HEK293 (cell line): ENCODE measurements at regions not wholly inside any gene's neighbourhood (a gene's known extent, or its start where the extent isn't known, plus 50 kb on each side); places are given as distances from the start of the nearest gene placed in this dataset.

ENCODE experiments used
- BCL11B ChIP-seq: fragments of 450-650 bp; formaldehyde crosslinking; IDR thresholded peaks from 2 replicates; pipeline ENCODE4 v1.5.1; 2016; ENCODE audit warnings: low read depth, missing biosample characterization, missing genetic modification characterization
- GLIS1 ChIP-seq: fragments of 450-650 bp; formaldehyde crosslinking; IDR thresholded peaks from 2 replicates; pipeline ENCODE4 v1.5.1; 2016; ENCODE audit warnings: missing biosample characterization, missing genetic modification characterization
- HOXC10 ChIP-seq: sonication (generic); formaldehyde crosslinking; IDR thresholded peaks from 2 replicates; pipeline ENCODE4 v1.8.1; 2023; ENCODE audit warnings: mild to moderate bottlenecking, missing genetic modification reagents
- IKZF3 ChIP-seq: fragments of 450-650 bp; IDR thresholded peaks from 2 replicates; pipeline ENCODE4 v1.5.0; 2018; ENCODE audit warnings: missing biosample characterization, mild to moderate bottlenecking, missing genetic modification characterization, moderate library complexity
- WT1 ChIP-seq: fragments of 450-650 bp; formaldehyde crosslinking; IDR thresholded peaks from 2 replicates; pipeline ENCODE4 v1.5.1; 2016; ENCODE audit warnings: missing biosample characterization, missing genetic modification characterization
- YY1 ChIP-seq: fragments of 450-650 bp; formaldehyde crosslinking; IDR thresholded peaks from 2 replicates; pipeline ENCODE4 v1.5.1; 2018; ENCODE audit warnings: missing biosample characterization, missing genetic modification characterization
- TF ChIP-seq, protein P1 (sequence below): fragments of 450-650 bp; formaldehyde crosslinking; IDR thresholded peaks from 2 replicates; pipeline ENCODE4 v1.5.1; 2016; ENCODE audit warnings: missing biosample characterization, missing genetic modification characterization
- TF ChIP-seq, protein P2 (sequence below): fragments of 450-650 bp; formaldehyde crosslinking; IDR thresholded peaks from 2 replicates; pipeline ENCODE4 v1.5.1; 2016; ENCODE audit warnings: missing biosample characterization, missing genetic modification characterization
- TF ChIP-seq, protein P3 (sequence below): fragments of 450-650 bp; formaldehyde crosslinking; IDR thresholded peaks from 2 replicates; pipeline ENCODE4 v1.5.1; 2016; ENCODE audit warnings: missing biosample characterization, missing genetic modification characterization

DNA sequence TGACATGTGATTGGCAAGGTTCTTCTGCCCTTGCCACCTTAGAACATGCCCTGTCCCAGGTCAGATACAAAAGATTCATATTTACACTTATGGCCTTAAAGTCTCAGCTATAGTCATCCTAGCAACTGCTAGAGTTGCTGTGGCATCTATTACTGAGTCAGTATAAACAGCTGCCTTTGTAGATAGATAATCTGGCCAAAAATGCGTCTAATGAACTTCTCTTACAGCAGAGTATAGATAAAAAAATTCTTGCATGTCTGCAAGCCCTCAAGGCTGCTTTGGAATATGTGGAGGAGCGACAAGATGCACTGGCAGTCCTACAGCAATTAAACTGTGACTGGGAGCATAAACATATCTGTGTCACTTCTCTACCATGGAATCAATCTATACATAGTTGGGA is 1209.7 kb upstream of the PABPC4L start:
- no peak for TF ChIP-seq GLIS1 (tag by site-specific recombination)
- TF ChIP-seq WT1 (tag by site-specific recombination) = no peak
- TF ChIP-seq, protein P1, sequence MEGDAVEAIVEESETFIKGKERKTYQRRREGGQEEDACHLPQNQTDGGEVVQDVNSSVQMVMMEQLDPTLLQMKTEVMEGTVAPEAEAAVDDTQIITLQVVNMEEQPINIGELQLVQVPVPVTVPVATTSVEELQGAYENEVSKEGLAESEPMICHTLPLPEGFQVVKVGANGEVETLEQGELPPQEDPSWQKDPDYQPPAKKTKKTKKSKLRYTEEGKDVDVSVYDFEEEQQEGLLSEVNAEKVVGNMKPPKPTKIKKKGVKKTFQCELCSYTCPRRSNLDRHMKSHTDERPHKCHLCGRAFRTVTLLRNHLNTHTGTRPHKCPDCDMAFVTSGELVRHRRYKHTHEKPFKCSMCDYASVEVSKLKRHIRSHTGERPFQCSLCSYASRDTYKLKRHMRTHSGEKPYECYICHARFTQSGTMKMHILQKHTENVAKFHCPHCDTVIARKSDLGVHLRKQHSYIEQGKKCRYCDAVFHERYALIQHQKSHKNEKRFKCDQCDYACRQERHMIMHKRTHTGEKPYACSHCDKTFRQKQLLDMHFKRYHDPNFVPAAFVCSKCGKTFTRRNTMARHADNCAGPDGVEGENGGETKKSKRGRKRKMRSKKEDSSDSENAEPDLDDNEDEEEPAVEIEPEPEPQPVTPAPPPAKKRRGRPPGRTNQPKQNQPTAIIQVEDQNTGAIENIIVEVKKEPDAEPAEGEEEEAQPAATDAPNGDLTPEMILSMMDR (tag by site-specific recombination) = no peak
- TF ChIP-seq YY1 (tag by site-specific recombination) = no peak
- TF ChIP-seq HOXC10 (CRISPR knock-in tag) = no peak
- TF ChIP-seq, protein P2, sequence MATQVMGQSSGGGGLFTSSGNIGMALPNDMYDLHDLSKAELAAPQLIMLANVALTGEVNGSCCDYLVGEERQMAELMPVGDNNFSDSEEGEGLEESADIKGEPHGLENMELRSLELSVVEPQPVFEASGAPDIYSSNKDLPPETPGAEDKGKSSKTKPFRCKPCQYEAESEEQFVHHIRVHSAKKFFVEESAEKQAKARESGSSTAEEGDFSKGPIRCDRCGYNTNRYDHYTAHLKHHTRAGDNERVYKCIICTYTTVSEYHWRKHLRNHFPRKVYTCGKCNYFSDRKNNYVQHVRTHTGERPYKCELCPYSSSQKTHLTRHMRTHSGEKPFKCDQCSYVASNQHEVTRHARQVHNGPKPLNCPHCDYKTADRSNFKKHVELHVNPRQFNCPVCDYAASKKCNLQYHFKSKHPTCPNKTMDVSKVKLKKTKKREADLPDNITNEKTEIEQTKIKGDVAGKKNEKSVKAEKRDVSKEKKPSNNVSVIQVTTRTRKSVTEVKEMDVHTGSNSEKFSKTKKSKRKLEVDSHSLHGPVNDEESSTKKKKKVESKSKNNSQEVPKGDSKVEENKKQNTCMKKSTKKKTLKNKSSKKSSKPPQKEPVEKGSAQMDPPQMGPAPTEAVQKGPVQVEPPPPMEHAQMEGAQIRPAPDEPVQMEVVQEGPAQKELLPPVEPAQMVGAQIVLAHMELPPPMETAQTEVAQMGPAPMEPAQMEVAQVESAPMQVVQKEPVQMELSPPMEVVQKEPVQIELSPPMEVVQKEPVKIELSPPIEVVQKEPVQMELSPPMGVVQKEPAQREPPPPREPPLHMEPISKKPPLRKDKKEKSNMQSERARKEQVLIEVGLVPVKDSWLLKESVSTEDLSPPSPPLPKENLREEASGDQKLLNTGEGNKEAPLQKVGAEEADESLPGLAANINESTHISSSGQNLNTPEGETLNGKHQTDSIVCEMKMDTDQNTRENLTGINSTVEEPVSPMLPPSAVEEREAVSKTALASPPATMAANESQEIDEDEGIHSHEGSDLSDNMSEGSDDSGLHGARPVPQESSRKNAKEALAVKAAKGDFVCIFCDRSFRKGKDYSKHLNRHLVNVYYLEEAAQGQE (tag by site-specific recombination) = no peak
- TF ChIP-seq IKZF3 (tag by site-specific recombination) = no peak
- no peak for TF ChIP-seq BCL11B
- TF ChIP-seq, protein P3, sequence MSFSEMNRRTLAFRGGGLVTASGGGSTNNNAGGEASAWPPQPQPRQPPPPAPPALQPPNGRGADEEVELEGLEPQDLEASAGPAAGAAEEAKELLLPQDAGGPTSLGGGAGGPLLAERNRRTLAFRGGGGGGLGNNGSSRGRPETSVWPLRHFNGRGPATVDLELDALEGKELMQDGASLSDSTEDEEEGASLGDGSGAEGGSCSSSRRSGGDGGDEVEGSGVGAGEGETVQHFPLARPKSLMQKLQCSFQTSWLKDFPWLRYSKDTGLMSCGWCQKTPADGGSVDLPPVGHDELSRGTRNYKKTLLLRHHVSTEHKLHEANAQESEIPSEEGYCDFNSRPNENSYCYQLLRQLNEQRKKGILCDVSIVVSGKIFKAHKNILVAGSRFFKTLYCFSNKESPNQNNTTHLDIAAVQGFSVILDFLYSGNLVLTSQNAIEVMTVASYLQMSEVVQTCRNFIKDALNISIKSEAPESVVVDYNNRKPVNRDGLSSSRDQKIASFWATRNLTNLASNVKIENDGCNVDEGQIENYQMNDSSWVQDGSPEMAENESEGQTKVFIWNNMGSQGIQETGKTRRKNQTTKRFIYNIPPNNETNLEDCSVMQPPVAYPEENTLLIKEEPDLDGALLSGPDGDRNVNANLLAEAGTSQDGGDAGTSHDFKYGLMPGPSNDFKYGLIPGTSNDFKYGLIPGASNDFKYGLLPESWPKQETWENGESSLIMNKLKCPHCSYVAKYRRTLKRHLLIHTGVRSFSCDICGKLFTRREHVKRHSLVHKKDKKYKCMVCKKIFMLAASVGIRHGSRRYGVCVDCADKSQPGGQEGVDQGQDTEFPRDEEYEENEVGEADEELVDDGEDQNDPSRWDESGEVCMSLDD (tag by site-specific recombination) = no peak
